Astrocyte of the cerebellum (primary cell): ENCODE measurements at regions not wholly inside any gene's neighbourhood (a gene's known extent, or its start where the extent isn't known, plus 50 kb on each side); places are given as distances from the start of the nearest gene placed in this dataset.

Experiments used
- DNase-seq: peaks from one replicate; pipeline ENCODE4 v3.0.0-alpha.2; 2011; ENCODE audit warnings: low read depth
- H3K4me3 ChIP-seq: 2 replicates; pipeline ENCODE4 v1.5.1; 2011; ENCODE audit warnings: mild to moderate bottlenecking, low read depth, low read length, moderate library complexity
- in situ Hi-C: cut with HindIII; loops from 2 replicates; pipeline ENCODE4 v1.10.0; 2017; ENCODE audit warnings: low sequenced_read_pairs
- TF ChIP-seq, protein P1 (sequence below): IDR thresholded peaks from 2 replicates; pipeline ENCODE4 v1.5.1; 2012; ENCODE audit warnings: low read length, low read depth, moderate library complexity, mild to moderate bottlenecking; ENCODE audit errors: missing control alignments

DNA sequence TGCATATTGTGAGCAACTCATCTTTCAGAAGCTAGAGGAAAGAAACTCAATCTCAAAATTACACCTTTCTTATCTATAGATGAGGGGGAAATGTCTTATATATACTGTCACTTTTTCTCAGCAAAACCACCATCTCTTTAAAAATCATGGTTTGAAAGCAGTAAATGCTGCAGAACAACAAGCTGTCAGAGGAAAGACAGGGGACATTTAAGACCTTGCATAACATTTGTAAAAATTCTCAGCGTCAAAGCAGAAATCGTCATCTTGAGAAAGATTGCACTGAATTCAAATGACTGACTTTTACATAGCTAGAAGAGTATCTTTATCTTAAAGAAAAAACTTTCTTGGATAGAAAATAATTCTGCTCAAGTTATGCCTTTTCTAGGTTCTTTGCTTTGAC, 122.2 kb upstream of the CADPS start:
- TF ChIP-seq, protein P1, sequence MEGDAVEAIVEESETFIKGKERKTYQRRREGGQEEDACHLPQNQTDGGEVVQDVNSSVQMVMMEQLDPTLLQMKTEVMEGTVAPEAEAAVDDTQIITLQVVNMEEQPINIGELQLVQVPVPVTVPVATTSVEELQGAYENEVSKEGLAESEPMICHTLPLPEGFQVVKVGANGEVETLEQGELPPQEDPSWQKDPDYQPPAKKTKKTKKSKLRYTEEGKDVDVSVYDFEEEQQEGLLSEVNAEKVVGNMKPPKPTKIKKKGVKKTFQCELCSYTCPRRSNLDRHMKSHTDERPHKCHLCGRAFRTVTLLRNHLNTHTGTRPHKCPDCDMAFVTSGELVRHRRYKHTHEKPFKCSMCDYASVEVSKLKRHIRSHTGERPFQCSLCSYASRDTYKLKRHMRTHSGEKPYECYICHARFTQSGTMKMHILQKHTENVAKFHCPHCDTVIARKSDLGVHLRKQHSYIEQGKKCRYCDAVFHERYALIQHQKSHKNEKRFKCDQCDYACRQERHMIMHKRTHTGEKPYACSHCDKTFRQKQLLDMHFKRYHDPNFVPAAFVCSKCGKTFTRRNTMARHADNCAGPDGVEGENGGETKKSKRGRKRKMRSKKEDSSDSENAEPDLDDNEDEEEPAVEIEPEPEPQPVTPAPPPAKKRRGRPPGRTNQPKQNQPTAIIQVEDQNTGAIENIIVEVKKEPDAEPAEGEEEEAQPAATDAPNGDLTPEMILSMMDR: no peak
- no peak for DNase-seq
- H3K4me3 ChIP-seq: no peak overlapping the region
- in situ Hi-C loops: no loop called here

DNA sequence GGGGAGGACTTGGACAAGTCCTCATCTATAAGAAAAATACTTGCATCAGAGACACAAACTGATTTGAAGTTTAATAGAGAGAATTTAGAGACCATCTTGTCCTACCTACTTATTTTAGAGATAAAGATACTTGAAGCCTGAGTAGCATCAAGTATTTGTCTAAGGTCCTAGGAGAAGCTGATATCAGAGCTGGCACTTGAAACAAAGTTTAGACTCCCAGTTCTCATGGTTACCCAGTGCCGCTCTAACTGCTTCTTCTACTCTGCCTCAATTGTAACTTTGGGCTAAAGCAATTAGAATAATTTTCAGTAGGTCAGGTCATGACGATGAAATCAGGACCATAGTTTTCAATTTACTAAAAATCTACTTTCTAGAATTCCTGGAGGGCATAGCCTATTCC, 123.9 kb upstream of the CADPS start:
- TF ChIP-seq, protein P1: no peak
- no peak for DNase-seq
- in situ Hi-C loops: no loop called here
- H3K4me3 ChIP-seq: no peak overlapping the region

DNA sequence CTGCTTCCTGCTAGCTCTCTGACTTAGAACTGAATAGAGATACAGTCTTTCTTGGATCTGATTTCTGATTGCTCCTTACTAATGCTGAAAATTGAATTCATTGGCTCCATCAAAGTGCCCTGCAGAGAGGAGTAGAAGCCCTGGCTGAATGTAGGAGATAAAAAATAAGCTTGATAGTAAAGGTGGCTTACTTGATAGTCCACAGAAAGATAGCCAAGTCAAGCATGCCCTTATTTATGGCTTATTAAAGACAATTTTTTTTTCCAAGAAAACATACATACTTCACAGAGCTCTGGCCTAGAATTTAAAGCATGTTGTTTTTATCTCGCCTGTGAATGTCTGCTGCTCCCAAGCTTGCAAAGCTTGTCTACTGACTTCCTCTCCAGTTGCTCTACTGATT, 124.6 kb upstream of the CADPS start:
- TF ChIP-seq, protein P1: no peak
- in situ Hi-C loops: no loop called here
- DNase-seq: no peak
- H3K4me3 ChIP-seq: no peak overlapping the region

DNA sequence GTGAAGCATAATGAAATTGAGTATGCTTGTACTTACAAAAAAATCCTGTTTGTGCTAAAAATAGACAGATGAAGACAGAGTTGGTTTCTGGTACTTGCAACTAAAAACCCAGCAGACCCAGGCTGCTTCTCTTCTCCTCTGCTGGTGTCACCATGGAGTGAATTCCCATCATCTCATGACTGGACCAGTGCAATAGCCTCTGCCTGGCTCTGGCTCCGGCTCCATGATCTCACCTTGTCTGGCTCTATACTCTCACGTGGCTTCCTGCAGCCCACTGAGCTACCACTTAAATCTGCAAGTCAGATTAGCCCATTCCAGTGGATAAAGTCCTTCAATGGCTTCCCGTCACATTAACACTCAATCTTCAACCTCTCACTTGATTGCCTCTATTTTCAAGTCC, 129.2 kb upstream of the CADPS start:
- TF ChIP-seq, protein P1: no peak
- in situ Hi-C loops: no loop called here
- DNase-seq: no peak
- no peak overlapping the region for H3K4me3 ChIP-seq

DNA sequence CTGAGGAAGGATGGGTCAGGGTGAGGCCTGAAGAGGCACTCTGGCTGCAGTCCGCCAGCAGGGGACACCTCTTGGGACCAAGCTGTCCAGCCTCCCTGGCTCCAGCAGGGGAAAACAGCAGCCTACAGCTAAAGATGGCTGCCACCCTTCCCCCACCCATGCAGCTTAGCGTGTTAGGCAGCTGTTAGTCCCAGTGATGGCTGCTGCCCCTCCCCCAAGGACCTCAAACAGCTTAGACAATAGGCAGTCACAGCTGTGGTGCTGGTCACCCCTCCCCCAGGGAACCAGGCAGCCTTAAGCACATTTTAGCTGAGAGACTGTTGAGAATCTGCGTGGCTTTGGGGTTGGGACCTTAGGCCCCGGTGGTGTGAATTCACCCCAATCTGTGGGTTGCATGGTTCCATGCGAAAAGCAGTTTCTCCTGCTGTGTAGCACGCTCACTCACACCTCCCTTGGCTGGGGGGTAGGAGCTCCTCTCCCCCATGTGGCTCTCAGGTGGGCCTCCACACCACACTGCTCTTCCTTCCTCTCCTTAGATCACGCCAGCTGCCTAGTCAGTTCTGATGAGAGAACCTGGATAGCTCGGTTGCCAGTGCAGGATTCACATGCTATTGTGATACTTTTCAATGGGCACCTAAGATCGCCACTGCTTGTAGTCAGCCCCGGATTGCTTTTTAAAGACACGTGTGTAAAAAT, 140.5 kb upstream of the CADPS start:
- H3K4me3 ChIP-seq: no peak overlapping the region
- DNase-seq: no peak
- TF ChIP-seq, protein P1: no peak
- in situ Hi-C loops: no loop called here

DNA sequence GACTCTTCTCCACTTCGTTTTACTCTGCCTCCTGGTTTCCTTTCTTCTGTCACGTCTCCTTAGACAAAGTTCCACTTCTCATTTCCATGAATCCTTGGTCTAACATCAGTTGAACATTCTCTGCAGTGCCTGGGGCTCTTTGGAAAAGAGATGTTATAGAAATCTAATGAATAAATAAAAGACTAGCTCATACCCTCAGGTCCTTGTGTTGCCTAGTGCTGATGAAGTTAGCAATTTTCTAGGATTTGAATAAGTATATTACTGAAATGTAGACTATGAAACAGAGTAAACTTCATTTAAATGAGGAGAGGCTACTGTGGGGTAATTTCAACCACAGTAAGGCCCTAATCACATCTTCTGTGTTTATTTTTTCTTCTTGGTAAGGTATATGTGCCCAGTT, 146.9 kb upstream of the CADPS start:
- in situ Hi-C loops: no loop called here
- TF ChIP-seq, protein P1: no peak
- no peak for DNase-seq
- no peak overlapping the region for H3K4me3 ChIP-seq
